Lung (tissue), 11 donors: ENCODE measurements at regions not wholly inside any gene's neighbourhood (a gene's known extent, or its start where the extent isn't known, plus 50 kb on each side); places are given as distances from the start of the nearest gene placed in this dataset.
A peak's percentile ranks its signal among the peaks of the same experiment; 100 is the strongest.

Experiments
- ATAC-seq: fragments of 200-7000 bp; cut with Tn5 transposase; one replicate; pipeline ENCODE4 v1.9.1; 2020; ENCODE audit warnings: moderate number of reproducible peaks; ENCODE audit not compliant: insufficient read depth, low FRiP score
- DNase-seq, 3 donors: peaks; one replicate each; pipeline ENCODE4 v3.0.0-alpha.2; 2013 to 2017
- H3K27ac ChIP-seq, 2 donors: one replicate each; pipeline ENCODE4 v1.5.1; 2013; ENCODE audit warnings: mild to moderate bottlenecking in 2 of 2, moderate library complexity in 2 of 2, control low read depth in 1 of 2, inconsistent platforms in 1 of 2, low read depth in 1 of 2, low read length in 1 of 2
- H3K27me3 ChIP-seq, 3 donors: one replicate each; pipeline ENCODE4 v1.5.1; 2013; ENCODE audit warnings: low read length in 2 of 3; ENCODE audit not compliant: control insufficient read depth in 3 of 3, insufficient read depth in 3 of 3
- H3K36me3 ChIP-seq, 4 donors: one replicate each; pipeline ENCODE4 v1.5.1; 2013; ENCODE audit warnings: low read length in 4 of 4, mild to moderate bottlenecking in 1 of 4, moderate library complexity in 1 of 4; ENCODE audit not compliant: control insufficient read depth in 4 of 4, insufficient read depth in 4 of 4
- H3K4me1 ChIP-seq, 5 donors: one replicate each; pipeline ENCODE4 v1.5.1; 2013; ENCODE audit warnings: low read length in 5 of 5, mild to moderate bottlenecking in 2 of 5, moderate library complexity in 1 of 5; ENCODE audit not compliant: control insufficient read depth in 5 of 5, insufficient read depth in 5 of 5
- H3K4me3 ChIP-seq: one replicate; pipeline ENCODE4 v1.5.1; 2013; ENCODE audit warnings: mild to moderate bottlenecking, control low read depth, moderate library complexity
- H3K9ac ChIP-seq, 2 donors: one replicate each; pipeline ENCODE4 v1.5.1; 2013; ENCODE audit warnings: low read length in 2 of 2, control low read depth in 1 of 2; ENCODE audit not compliant: insufficient read depth in 1 of 2
- H3K9me3 ChIP-seq, 4 donors: one replicate each; pipeline ENCODE4 v1.5.1; 2013; ENCODE audit warnings: low read length in 3 of 4, mild to moderate bottlenecking in 1 of 4, moderate library complexity in 1 of 4; ENCODE audit not compliant: control insufficient read depth in 4 of 4, insufficient read depth in 3 of 4
- WGBS, 2 donors: extraction: QIAGEN DNeasy Blood & Tissue Kit; methylation state at CpG; one replicate each; pipeline ENCODE4 v1.1.7; 2013; 5-methylcytosine and 5-hydroxymethylcytosine counted together
- TF ChIP-seq, protein P1 (sequence below): IDR thresholded peaks from 2 replicates; pipeline ENCODE4 v1.5.1; 2012; ENCODE audit warnings: mild to moderate bottlenecking; ENCODE audit errors: control extremely low read depth, extremely low read depth
- donor health status: control.
- donor health status: control.
- donor health status: Bipolar disorder and iron deficiency.
- donor health status: healthy.
- donor health status: DM: yes; HTN: yes; CAD: no.

DNA sequence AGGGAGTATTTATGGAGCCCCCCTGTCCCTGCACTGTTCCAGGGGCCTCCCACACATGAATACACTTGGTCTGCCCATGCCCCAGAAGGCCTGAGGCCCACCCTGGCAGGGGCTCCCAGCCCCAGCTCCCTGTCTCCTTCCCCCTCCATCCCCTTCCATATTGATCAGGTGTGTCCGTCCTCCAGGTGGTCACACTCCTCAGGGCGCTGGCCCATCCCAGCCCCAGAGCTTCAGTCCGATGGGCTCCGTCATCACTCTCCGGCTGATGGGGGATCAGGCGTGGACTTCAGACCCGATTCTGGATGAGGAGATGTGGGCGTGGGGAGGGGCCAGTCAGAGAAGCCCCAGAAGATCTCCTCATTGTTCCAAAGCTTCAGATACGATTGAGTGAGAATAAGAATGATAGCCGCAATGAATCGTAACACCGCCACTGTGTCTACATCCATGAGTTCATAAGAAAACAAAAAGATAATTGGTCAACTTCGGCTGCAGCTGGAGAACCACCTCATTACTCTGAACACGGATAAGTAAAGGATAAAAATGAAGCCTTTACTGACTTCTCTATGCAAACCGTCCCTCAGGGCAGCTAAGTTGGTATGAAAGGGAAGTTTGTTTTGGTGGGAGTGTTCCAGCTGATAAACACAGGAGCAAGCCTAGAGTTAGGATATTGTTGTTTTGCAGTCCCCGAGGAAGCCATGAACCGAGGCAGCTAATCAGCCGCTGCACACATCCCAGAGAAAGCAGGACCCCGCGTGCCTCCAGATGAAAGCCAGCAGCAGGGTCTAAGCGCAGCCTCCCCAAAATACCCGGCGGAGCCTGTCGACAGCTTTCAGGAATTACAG is 279.5 kb downstream of the NDUFA10 start:
- Histone ChIP-seq H3K27me3 (peaks cover 0 to 2% (median 0%) of the 10 kb centered on the region in 3 donors), H3K9me3 (no peaks in the 10 kb centered on the region), H3K4me1 (peaks cover 0 to 10% (median 0%) of the 10 kb centered on the region in 5 donors), H3K27ac (no peak overlapping the region), H3K9ac (no peak overlapping the region), H3K36me3 (no peaks in the 10 kb centered on the region), H3K4me3 (no peak overlapping the region)
- WGBS, 2 donors: 72 to 81% methylated on average over 24 of the region's 24 CpGs
- ATAC-seq: no peak
- DNase-seq: peak in 2 of 3 donors; percentile 21 to 41
- TF ChIP-seq, protein P1, sequence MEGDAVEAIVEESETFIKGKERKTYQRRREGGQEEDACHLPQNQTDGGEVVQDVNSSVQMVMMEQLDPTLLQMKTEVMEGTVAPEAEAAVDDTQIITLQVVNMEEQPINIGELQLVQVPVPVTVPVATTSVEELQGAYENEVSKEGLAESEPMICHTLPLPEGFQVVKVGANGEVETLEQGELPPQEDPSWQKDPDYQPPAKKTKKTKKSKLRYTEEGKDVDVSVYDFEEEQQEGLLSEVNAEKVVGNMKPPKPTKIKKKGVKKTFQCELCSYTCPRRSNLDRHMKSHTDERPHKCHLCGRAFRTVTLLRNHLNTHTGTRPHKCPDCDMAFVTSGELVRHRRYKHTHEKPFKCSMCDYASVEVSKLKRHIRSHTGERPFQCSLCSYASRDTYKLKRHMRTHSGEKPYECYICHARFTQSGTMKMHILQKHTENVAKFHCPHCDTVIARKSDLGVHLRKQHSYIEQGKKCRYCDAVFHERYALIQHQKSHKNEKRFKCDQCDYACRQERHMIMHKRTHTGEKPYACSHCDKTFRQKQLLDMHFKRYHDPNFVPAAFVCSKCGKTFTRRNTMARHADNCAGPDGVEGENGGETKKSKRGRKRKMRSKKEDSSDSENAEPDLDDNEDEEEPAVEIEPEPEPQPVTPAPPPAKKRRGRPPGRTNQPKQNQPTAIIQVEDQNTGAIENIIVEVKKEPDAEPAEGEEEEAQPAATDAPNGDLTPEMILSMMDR: no peak

DNA sequence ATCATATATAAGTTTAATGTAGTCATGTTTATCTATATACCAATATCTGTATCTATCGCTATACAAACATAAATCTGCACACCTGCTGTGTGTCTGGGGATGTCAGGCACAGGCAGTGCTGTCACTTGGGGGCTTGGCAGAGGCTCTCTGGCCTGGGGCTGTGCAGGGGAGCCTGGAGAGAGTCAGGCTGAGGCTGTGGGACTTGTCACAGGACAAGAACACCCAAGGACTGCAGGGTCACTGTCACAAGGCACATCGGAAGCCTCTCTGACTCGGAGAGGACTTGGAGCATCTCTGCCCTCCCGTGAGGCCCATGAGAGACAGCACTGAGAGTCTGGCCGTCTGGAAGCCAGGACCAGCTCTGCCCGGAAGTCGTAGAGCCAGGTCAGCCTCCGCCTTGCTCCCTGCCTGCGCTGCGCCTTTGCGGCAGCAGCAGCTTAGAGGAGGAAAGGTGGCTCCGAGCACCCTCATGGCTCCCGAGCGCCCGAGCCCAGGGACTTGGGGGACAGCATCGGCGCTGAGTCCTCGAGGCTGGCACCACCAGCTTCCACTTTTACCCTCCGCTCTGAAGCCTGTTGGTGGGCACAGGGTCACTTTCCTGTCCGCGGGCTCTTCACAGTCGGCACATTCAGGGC is 280.3 kb downstream of the NDUFA10 start:
- no peaks in the 10 kb centered on the region for H3K9me3 ChIP-seq
- H3K27me3 ChIP-seq: peaks cover 0 to 2% (median 0%) of the 10 kb centered on the region in 3 donors
- no peak overlapping the region for H3K27ac ChIP-seq
- no peaks in the 10 kb centered on the region for H3K36me3 ChIP-seq
- no peak overlapping the region for H3K9ac ChIP-seq
- ATAC-seq: no peak
- peaks cover 0 to 10% (median 0%) of the 10 kb centered on the region in 5 donors for H3K4me1 ChIP-seq
- H3K4me3 ChIP-seq: no peak overlapping the region
- DNase-seq: no peak
- TF ChIP-seq, protein P1: no peak
- WGBS, 2 donors: 94 to 97% methylated on average over 21 to 22 of the region's 22 CpGs

DNA sequence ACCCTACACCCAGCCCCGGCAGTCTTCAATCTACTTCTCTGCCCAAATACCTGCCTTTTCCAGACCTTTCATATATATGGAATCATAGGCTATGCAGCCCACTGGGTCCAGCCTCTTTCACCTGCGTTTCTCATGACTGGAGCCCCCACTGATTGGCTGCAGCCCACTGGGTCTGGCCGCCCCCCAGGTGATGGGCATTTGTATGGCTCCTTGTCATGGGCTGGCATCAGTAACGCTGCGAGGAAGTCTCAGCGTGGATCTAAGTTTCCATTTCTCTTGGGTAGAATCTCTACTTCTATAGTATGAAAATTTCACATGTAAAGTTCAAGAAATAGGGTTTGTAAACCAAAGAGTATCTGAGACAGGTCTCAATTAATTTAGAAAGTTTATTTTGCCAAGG is 281.9 kb downstream of the NDUFA10 start:
- TF ChIP-seq, protein P1: no peak
- no peak overlapping the region for H3K4me3 ChIP-seq
- H3K27me3 ChIP-seq: peaks cover 0 to 15% (median 7%) of the 10 kb centered on the region in 3 donors
- H3K9ac ChIP-seq: no peak overlapping the region
- no peaks in the 10 kb centered on the region for H3K36me3 ChIP-seq
- no peak overlapping the region for H3K27ac ChIP-seq
- H3K4me1 ChIP-seq: peaks cover 0 to 10% (median 0%) of the 10 kb centered on the region in 5 donors
- H3K9me3 ChIP-seq: peaks cover 0 to 1% (median 0%) of the 10 kb centered on the region in 4 donors
- no peak for ATAC-seq
- 89 to 92% methylated on average over 6 of the region's 6 CpGs for WGBS, 2 donors
- no peak for DNase-seq
